ENCODE measurements at regions not wholly inside any gene's neighbourhood (a gene's known extent, or its start where the extent isn't known, plus 50 kb on each side); places are given as distances from the start of the nearest gene placed in this dataset.
A peak's percentile ranks its signal among the peaks of the same experiment; 100 is the strongest.

GRCh38 chr6:101113468-101114260, 232.5 kb upstream of the ASCC3 start:
- Histone ChIP-seq H3K36me3 (ENCODE audit: control insufficient read depth, insufficient read depth, low read length) (no peaks in the 10 kb centered on the region), H3K9me3 (no peaks in the 10 kb centered on the region), H3K4me1 (no peaks in the 10 kb centered on the region), H3K27me3 (replicated peaks; ENCODE audit: control insufficient read depth, insufficient read depth, low read length) (no peaks in the 10 kb centered on the region), H3K4me3 (ENCODE audit: low read depth, low read length) (no peak overlapping the region)
- ChIA-PET POLR2A (no interaction called here), CTCF (interaction anchor here (1.6 kb wide), 1 partner anchor 113 kb away, joined by 3 read pairs; no protein-coding TSS in a partner anchor)
- H3K9me3 Mint-ChIP-seq (ENCODE audit: unreplicated experiment) = no peaks in the 10 kb centered on the region
- no peaks in the 10 kb centered on the region for H3K36me3 Mint-ChIP-seq (ENCODE audit: insufficient read depth, unreplicated experiment)
- no peak for DNase-seq
- no peak overlapping the region for H3K4me3 Mint-ChIP-seq (ENCODE audit: unreplicated experiment)
- no peak for TF ChIP-seq CTCF (IDR thresholded peaks at IDR 0.05; ENCODE audit: insufficient read depth in 1 of 2, low read depth in 1 of 2, low read length in 1 of 2, severe bottlenecking in 1 of 2, unreplicated experiment in 1 of 2)
- H3K4me1 Mint-ChIP-seq (ENCODE audit: low read depth, unreplicated experiment) = no peaks in the 10 kb centered on the region
- H3K27me3 Mint-ChIP-seq (ENCODE audit: insufficient read depth, unreplicated experiment) = peaks cover 2% of the 10 kb centered on the region
- no TSS peak for BruUV-seq (replicated peaks)
- intact Hi-C loops (cut with micrococcal nuclease; ENCODE audit: unreplicated experiment) = loop anchor here (2.0 kb wide), 1 partner anchor 113 kb away; no protein-coding TSS in a partner anchor
- no peak overlapping the region for H3K27ac Mint-ChIP-seq (ENCODE audit: unreplicated experiment)

- no peak overlapping the region for H3K4me3 ChIP-seq (ENCODE audit: low read depth, low read length)
- Mint-ChIP-seq H3K4me3 (ENCODE audit: unreplicated experiment) (no peak overlapping the region), H3K27me3 (ENCODE audit: insufficient read depth, unreplicated experiment) (no peaks in the 10 kb centered on the region), H3K4me1 (ENCODE audit: low read depth, unreplicated experiment) (no peaks in the 10 kb centered on the region), H3K27ac (ENCODE audit: unreplicated experiment) (no peak overlapping the region), H3K36me3 (ENCODE audit: insufficient read depth, unreplicated experiment) (no peaks in the 10 kb centered on the region), H3K9me3 (ENCODE audit: unreplicated experiment) (no peaks in the 10 kb centered on the region)
- peak in 1 of 2 experiments; percentile 23 for DNase-seq
- H3K27me3 ChIP-seq (replicated peaks; ENCODE audit: control insufficient read depth, insufficient read depth, low read length) = no peaks in the 10 kb centered on the region
- BruUV-seq (replicated peaks) = no TSS peak
- CTCF ChIA-PET = interaction anchor here (1.6 kb wide), 1 partner anchor 112 kb away, joined by 3 read pairs; no protein-coding TSS in a partner anchor
- no peaks in the 10 kb centered on the region for H3K4me1 ChIP-seq
- H3K36me3 ChIP-seq (ENCODE audit: control insufficient read depth, insufficient read depth, low read length) = no peaks in the 10 kb centered on the region
- POLR2A ChIA-PET = no interaction called here
- TF ChIP-seq CTCF (IDR thresholded peaks at IDR 0.05; ENCODE audit: insufficient read depth in 1 of 2, low read depth in 1 of 2, low read length in 1 of 2, severe bottlenecking in 1 of 2, unreplicated experiment in 1 of 2) = peak; percentile 12 to 48
- no peaks in the 10 kb centered on the region for H3K9me3 ChIP-seq
- intact Hi-C loops (cut with micrococcal nuclease; ENCODE audit: unreplicated experiment) = loop anchor here (2.0 kb wide), 1 partner anchor 112 kb away; no protein-coding TSS in a partner anchor
These were observed 233.6 kb upstream of the ASCC3 start for GRCh38 chr6:101114703-101115102.

- no peak for DNase-seq
- Histone ChIP-seq H3K27me3 (replicated peaks; ENCODE audit: control insufficient read depth, insufficient read depth, low read length) (no peaks in the 10 kb centered on the region), H3K9me3 (no peaks in the 10 kb centered on the region), H3K4me1 (no peaks in the 10 kb centered on the region), H3K4me3 (ENCODE audit: low read depth, low read length) (no peak overlapping the region), H3K36me3 (ENCODE audit: control insufficient read depth, insufficient read depth, low read length) (no peaks in the 10 kb centered on the region)
- H3K9me3 Mint-ChIP-seq (ENCODE audit: unreplicated experiment) = no peaks in the 10 kb centered on the region
- no peak overlapping the region for H3K4me3 Mint-ChIP-seq (ENCODE audit: unreplicated experiment)
- CTCF ChIA-PET = no interaction called here
- no peaks in the 10 kb centered on the region for H3K27me3 Mint-ChIP-seq (ENCODE audit: insufficient read depth, unreplicated experiment)
- no peak overlapping the region for H3K27ac Mint-ChIP-seq (ENCODE audit: unreplicated experiment)
- H3K4me1 Mint-ChIP-seq (ENCODE audit: low read depth, unreplicated experiment) = no peaks in the 10 kb centered on the region
- POLR2A ChIA-PET = no interaction called here
- BruUV-seq (replicated peaks) = no TSS peak
- no peak for TF ChIP-seq CTCF (IDR thresholded peaks at IDR 0.05; ENCODE audit: insufficient read depth in 1 of 2, low read depth in 1 of 2, low read length in 1 of 2, severe bottlenecking in 1 of 2, unreplicated experiment in 1 of 2)
- H3K36me3 Mint-ChIP-seq (ENCODE audit: insufficient read depth, unreplicated experiment) = no peaks in the 10 kb centered on the region
- intact Hi-C loops (cut with micrococcal nuclease; ENCODE audit: unreplicated experiment) = no loop called here
These were observed 235.2 kb upstream of the ASCC3 start for GRCh38 chr6:101116337-101116736.

Data from Caco-2 (cell line).